HEK293 (cell line): ENCODE measurements at regions not wholly inside any gene's neighbourhood (a gene's known extent, or its start where the extent isn't known, plus 50 kb on each side); places are given as distances from the start of the nearest gene placed in this dataset.

ENCODE experiments used
- CTCF ChIA-PET: fragments of 350-600 bp; formaldehyde crosslinking; extraction: SDS; loops from one replicate; lab custom pipeline; 2021; ENCODE audit warnings: antibody characterized with exemption; lab: Yijun Ruan, JAX
- POLR2A ChIA-PET: fragments of 300-600 bp; formaldehyde crosslinking; extraction: SDS; loops from one replicate; lab custom pipeline; 2020; ENCODE audit warnings: antibody characterized with exemption, inconsistent platforms; lab: Yijun Ruan, JAX
- H3K27ac ChIP-seq: fragments of 200-500 bp; sonication (Bioruptor generic); 2 replicates; pipeline ENCODE4 v1.5.1; 2014; ENCODE audit warnings: low read depth, low read length, control low read depth, inconsistent platforms; ENCODE audit errors: extremely low read depth
- H3K36me3 ChIP-seq, 2 experiments: fragments of 200-500 bp in 1 of 2; sonication (Bioruptor generic) in 1 of 2; 1 replicate in 1 of 2; 2 replicates in 1 of 2; pipeline ENCODE4 v1.5.1; 2014 to 2017; ENCODE audit warnings: inconsistent platforms in 2 of 2, low read length in 2 of 2; ENCODE audit not compliant: control insufficient read depth in 2 of 2, insufficient read depth in 1 of 2
- H3K4me1 ChIP-seq: fragments of 200-500 bp; sonication (Bioruptor generic); 2 replicates; pipeline ENCODE4 v1.5.1; 2014; ENCODE audit warnings: mild to moderate bottlenecking, low read length, inconsistent platforms; ENCODE audit not compliant: control insufficient read depth, insufficient read depth
- H3K4me3 ChIP-seq: 2 replicates; pipeline ENCODE4 v1.5.1; 2011; ENCODE audit warnings: low read depth, mild to moderate bottlenecking, control low read depth, low read length, moderate library complexity
- H3K9me3 ChIP-seq: fragments of 200-500 bp; sonication (Bioruptor generic); 2 replicates; pipeline ENCODE4 v1.5.1; 2014; ENCODE audit warnings: low read depth, low read length, inconsistent platforms; ENCODE audit not compliant: control insufficient read depth, insufficient read depth
- GFI1B ChIP-seq: fragments of 450-650 bp; formaldehyde crosslinking; IDR thresholded peaks from 2 replicates; pipeline ENCODE4 v1.5.1; 2016; ENCODE audit warnings: missing biosample characterization, missing genetic modification characterization
- KLF17 ChIP-seq: fragments of 450-650 bp; formaldehyde crosslinking; IDR thresholded peaks from 2 replicates; pipeline ENCODE4 v1.5.1; 2016; ENCODE audit warnings: missing biosample characterization, missing genetic modification characterization
- MYNN ChIP-seq: fragments of 450-650 bp; formaldehyde crosslinking; IDR thresholded peaks from 2 replicates; pipeline ENCODE4 v1.5.1; 2016; ENCODE audit warnings: missing biosample characterization, missing genetic modification characterization, borderline replicate concordance
- OSR2 ChIP-seq: fragments of 450-650 bp; formaldehyde crosslinking; IDR thresholded peaks from 2 replicates; pipeline ENCODE4 v1.5.1; 2016; ENCODE audit warnings: missing biosample characterization, missing genetic modification characterization
- PBX3 ChIP-seq: sonication (generic); formaldehyde crosslinking; IDR thresholded peaks from 2 replicates; pipeline ENCODE4 v1.8.1; 2022; ENCODE audit warnings: mild to moderate bottlenecking, moderate library complexity, missing genetic modification reagents
- PRDM10 ChIP-seq: fragments of 450-650 bp; formaldehyde crosslinking; IDR thresholded peaks from 2 replicates; pipeline ENCODE4 v1.5.1; 2016; ENCODE audit warnings: missing biosample characterization, missing genetic modification characterization
- ZBTB17 ChIP-seq: fragments of 450-650 bp; formaldehyde crosslinking; IDR thresholded peaks from 2 replicates; pipeline ENCODE4 v1.5.1; 2016; ENCODE audit warnings: missing biosample characterization, missing genetic modification characterization
- ZNF133 ChIP-seq: fragments of 450-650 bp; formaldehyde crosslinking; IDR thresholded peaks from 2 replicates; pipeline ENCODE4 v1.5.1; 2016; ENCODE audit warnings: missing biosample characterization, missing genetic modification characterization
- ZNF138 ChIP-seq: fragments of 450-650 bp; formaldehyde crosslinking; IDR thresholded peaks from 2 replicates; pipeline ENCODE4 v1.5.1; 2016; ENCODE audit warnings: missing biosample characterization, missing genetic modification characterization, borderline replicate concordance
- ZNF404 ChIP-seq: fragments of 450-650 bp; formaldehyde crosslinking; IDR thresholded peaks from 2 replicates; pipeline ENCODE4 v1.5.1; 2017; ENCODE audit warnings: missing biosample characterization, missing genetic modification characterization
- ZNF513 ChIP-seq: fragments of 450-650 bp; IDR thresholded peaks from 2 replicates; pipeline ENCODE4 v1.5.1; 2018; ENCODE audit warnings: missing biosample characterization, missing genetic modification characterization
- ZNF610 ChIP-seq: fragments of 450-650 bp; formaldehyde crosslinking; IDR thresholded peaks from 2 replicates; pipeline ENCODE4 v1.5.1; 2016; ENCODE audit warnings: missing biosample characterization, missing genetic modification characterization, borderline replicate concordance
- ZNF629 ChIP-seq: fragments of 450-650 bp; formaldehyde crosslinking; IDR thresholded peaks from 2 replicates; pipeline ENCODE4 v1.5.1; 2017; ENCODE audit warnings: missing biosample characterization, missing genetic modification characterization
- ZNF664 ChIP-seq: fragments of 450-650 bp; formaldehyde crosslinking; IDR thresholded peaks from 2 replicates; pipeline ENCODE4 v1.5.1; 2016; ENCODE audit warnings: missing biosample characterization, missing genetic modification characterization
- ZNF701 ChIP-seq: fragments of 450-650 bp; formaldehyde crosslinking; IDR thresholded peaks from 2 replicates; pipeline ENCODE4 v1.5.1; 2016; ENCODE audit warnings: missing biosample characterization, missing genetic modification characterization
- ZNF704 ChIP-seq: fragments of 450-650 bp; formaldehyde crosslinking; IDR thresholded peaks from 2 replicates; pipeline ENCODE4 v1.5.1; 2016; ENCODE audit warnings: missing biosample characterization, missing genetic modification characterization
- ZNF776 ChIP-seq: fragments of 450-650 bp; formaldehyde crosslinking; IDR thresholded peaks from 2 replicates; pipeline ENCODE4 v1.5.0; 2017; ENCODE audit warnings: missing biosample characterization, missing genetic modification characterization, borderline replicate concordance
- ZNF837 ChIP-seq: fragments of 450-650 bp; formaldehyde crosslinking; IDR thresholded peaks from 2 replicates; pipeline ENCODE4 v1.5.1; 2016; ENCODE audit warnings: missing biosample characterization, missing genetic modification characterization
- ZSCAN23 ChIP-seq: fragments of 450-650 bp; formaldehyde crosslinking; IDR thresholded peaks from 2 replicates; pipeline ENCODE4 v1.5.1; 2016; ENCODE audit warnings: missing biosample characterization, missing genetic modification characterization
- ZSCAN4 ChIP-seq: fragments of 450-650 bp; formaldehyde crosslinking; IDR thresholded peaks from 2 replicates; pipeline ENCODE4 v1.5.1; 2017; ENCODE audit warnings: missing biosample characterization, missing genetic modification characterization
- ZSCAN5A ChIP-seq: fragments of 450-650 bp; formaldehyde crosslinking; IDR thresholded peaks from 2 replicates; pipeline ENCODE4 v1.5.1; 2016; ENCODE audit warnings: missing biosample characterization, missing genetic modification characterization

- no peak for TF ChIP-seq KLF17 (tag by site-specific recombination)
- no peak for TF ChIP-seq ZBTB17
- no peak for TF ChIP-seq ZNF837 (tag by site-specific recombination)
- TF ChIP-seq ZSCAN4 (tag by site-specific recombination) = no peak
- TF ChIP-seq ZNF610 (tag by site-specific recombination) = no peak
- TF ChIP-seq OSR2 (tag by site-specific recombination) = no peak
- no peak for TF ChIP-seq ZSCAN5A (tag by site-specific recombination)
- TF ChIP-seq ZSCAN23 = no peak
- TF ChIP-seq ZNF704 (tag by site-specific recombination) = no peak
- no peak for TF ChIP-seq ZNF133 (tag by site-specific recombination)
- no peak for TF ChIP-seq ZNF629 (tag by site-specific recombination)
- no peak for TF ChIP-seq GFI1B
- TF ChIP-seq ZNF404 = no peak
- no peak for TF ChIP-seq ZNF664 (tag by site-specific recombination)
- TF ChIP-seq MYNN (tag by site-specific recombination) = no peak
- TF ChIP-seq ZNF776 = no peak
- TF ChIP-seq, all 188 proteins: peak for 0
- H3K27ac ChIP-seq = no peak overlapping the region
- no peaks in the 10 kb centered on the region for H3K4me1 ChIP-seq
- ChIA-PET POLR2A (no interaction called here), CTCF (interaction anchor here (0.7 kb wide), 2 partner anchors 12 to 269 kb away, joined by 3 read pairs; no protein-coding TSS in a partner anchor)
- H3K36me3 ChIP-seq = no peaks in the 10 kb centered on the region
- H3K9me3 ChIP-seq = no peaks in the 10 kb centered on the region
- H3K4me3 ChIP-seq = no peak overlapping the region
Measured at GRCh38 chr3:74539876-74540275, 74.6 kb downstream of the CNTN3 start.

GRCh38 chr3:74538669-74539068 lies 75.8 kb downstream of the CNTN3 start:
- CTCF ChIA-PET = no interaction called here
- Histone ChIP-seq H3K36me3 (no peaks in the 10 kb centered on the region), H3K4me3 (no peak overlapping the region), H3K9me3 (no peaks in the 10 kb centered on the region), H3K27ac (no peak overlapping the region), H3K4me1 (no peaks in the 10 kb centered on the region)
- POLR2A ChIA-PET = no interaction called here
- TF ChIP-seq ZNF513 (tag by site-specific recombination) (no peak), ZNF701 (no peak), PRDM10 (no peak), ZNF404 (no peak), PBX3 (no peak), ZNF138 (no peak)
